HFF-Myc (cell line): ENCODE measurements at regions not wholly inside any gene's neighbourhood (a gene's known extent, or its start where the extent isn't known, plus 50 kb on each side); places are given as distances from the start of the nearest gene placed in this dataset.

ENCODE experiments used
- DNase-seq: peaks from one replicate; pipeline ENCODE4 v3.0.0-alpha.2; 2011; ENCODE audit warnings: low read depth; ENCODE audit errors: extremely low read depth
- H3K4me3 ChIP-seq: replicated peaks from 2 replicates; pipeline ENCODE4 v1.5.1; 2011; ENCODE audit warnings: low read depth, mild to moderate bottlenecking, control low read depth, low read length
- CTCF ChIP-seq: IDR thresholded peaks from 2 replicates; pipeline ENCODE4 v1.5.1; 2012; ENCODE audit warnings: mild to moderate bottlenecking, low read depth, low read length, control low read depth; ENCODE audit errors: missing control alignments

DNA sequence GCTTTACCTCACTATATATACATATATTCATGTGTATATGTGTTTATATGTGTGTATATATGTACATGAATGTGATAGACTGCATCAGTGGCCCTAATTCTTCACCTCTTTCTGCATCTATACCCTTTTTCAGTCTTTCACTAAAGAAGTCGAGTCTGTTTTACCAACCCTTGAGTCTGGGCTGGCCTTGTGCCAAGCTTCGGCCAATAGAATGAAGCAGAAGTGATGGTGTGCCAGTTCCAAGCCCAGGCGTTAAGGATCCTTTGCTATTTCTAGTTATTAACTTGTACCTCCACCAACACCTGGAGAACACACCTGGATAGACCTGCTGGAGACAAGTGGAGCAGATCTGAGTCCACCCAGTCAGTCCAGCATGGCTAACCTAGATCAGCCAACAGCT, 61.6 kb upstream of the PPM1J start:
- no peak overlapping the region for H3K4me3 ChIP-seq
- no peak for TF ChIP-seq CTCF
- no peak for DNase-seq

GRCh38 chr1:112772781-112773180, 57.6 kb upstream of the PPM1J start:
- DNase-seq = no peak
- H3K4me3 ChIP-seq = no peak overlapping the region
- no peak for TF ChIP-seq CTCF

- DNase-seq = no peak
- TF ChIP-seq CTCF = no peak
- H3K4me3 ChIP-seq = no peak overlapping the region
Observed at GRCh38 chr1:112770724-112771123, 55.6 kb upstream of the PPM1J start.

DNA sequence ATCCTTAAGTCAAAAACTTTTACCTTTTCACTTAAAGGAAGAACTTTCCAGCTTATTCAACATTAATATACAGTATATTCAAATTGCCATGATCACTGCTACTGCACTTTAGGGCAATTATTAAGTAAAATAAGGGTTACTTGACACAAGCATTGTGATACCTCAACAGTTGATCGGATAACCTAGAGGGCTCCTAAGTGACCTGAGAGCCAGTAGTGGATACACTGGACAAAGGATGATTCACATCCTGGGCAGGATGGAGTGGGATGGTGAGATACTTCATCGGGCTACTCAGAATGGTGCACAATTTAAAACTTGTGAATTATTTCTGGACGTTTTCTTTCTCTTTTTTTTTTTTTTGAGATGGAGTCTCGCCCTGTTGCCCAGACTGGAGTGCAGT, 54.5 kb upstream of the PPM1J start:
- no peak for TF ChIP-seq CTCF
- DNase-seq = no peak

DNA sequence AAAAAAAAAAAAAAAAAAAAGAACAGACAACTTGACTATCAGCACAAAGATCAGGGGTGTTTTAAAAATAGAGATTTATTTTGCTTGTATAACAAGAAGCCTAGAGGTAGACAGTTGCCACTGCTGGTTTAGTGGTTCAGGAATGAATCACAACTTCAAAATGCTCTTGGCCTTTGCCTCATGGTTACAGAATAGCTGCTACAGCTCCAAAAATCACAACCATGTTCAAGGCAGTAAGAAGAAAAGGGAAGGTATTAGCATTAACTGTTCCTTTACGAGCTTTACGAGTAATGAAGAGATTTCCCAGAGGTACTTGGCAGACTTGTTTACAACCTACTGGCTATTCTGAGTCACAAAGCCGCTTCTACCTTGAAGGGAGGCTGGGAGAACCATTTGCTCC, 52.5 kb upstream of the PPM1J start:
- DNase-seq = no peak
- no peak for TF ChIP-seq CTCF
- H3K4me3 ChIP-seq = no peak overlapping the region

More for the DNA sequence above, 54.5 kb upstream of the PPM1J start:
- no peak overlapping the region for H3K4me3 ChIP-seq
